IMR-90 (cell line): ENCODE measurements at regions not wholly inside any gene's neighbourhood (a gene's known extent, or its start where the extent isn't known, plus 50 kb on each side); places are given as distances from the start of the nearest gene placed in this dataset.

ENCODE experiments used
- ATAC-seq: fragments of 200-7000 bp; cut with Tn5 transposase; 2 replicates; pipeline ENCODE4 v1.9.1; 2020; ENCODE audit warnings: low read depth, mild to moderate bottlenecking, moderate library complexity
- BruUV-seq: library from RNA; stranded (reverse); fragments of 400-500 nt; replicated peaks from 2 replicates; lab custom pipeline; 2021; lab: Mats Ljungman, UMichigan
- CTCF ChIA-PET: fragments of 300-600 bp; formaldehyde crosslinking; extraction: SDS; loops from one replicate; lab custom pipeline; 2021; ENCODE audit warnings: antibody characterized with exemption; lab: Yijun Ruan, JAX
- POLR2A ChIA-PET: fragments of 300-600 bp; sonication (Branson Sonifier 250); formaldehyde crosslinking; loops from one replicate; lab custom pipeline; 2022; ENCODE audit warnings: antibody characterized with exemption; ENCODE audit not compliant: unreplicated experiment; lab: Charles Lee
- DNase-seq: peaks from one replicate; pipeline ENCODE4 v3.0.0; 2013
- H2AFZ ChIP-seq: replicated peaks from 2 replicates; pipeline ENCODE3; 2013; ENCODE audit warnings: low read length, mild to moderate bottlenecking; ENCODE audit not compliant: poor library complexity
- H2AK5ac ChIP-seq: 2 replicates; pipeline ENCODE4 v1.6.1; 2013; ENCODE audit warnings: low read depth, low read length, inconsistent platforms
- H2AK9ac ChIP-seq: replicated peaks from 2 replicates; pipeline ENCODE3; 2013; ENCODE audit warnings: mild to moderate bottlenecking, low read depth, low read length, moderate library complexity; ENCODE audit not compliant: poor library complexity
- H2BK120ac ChIP-seq: 2 replicates; pipeline ENCODE4 v1.6.1; 2013; ENCODE audit warnings: low read depth, low read length, inconsistent platforms
- H2BK15ac ChIP-seq: 3 replicates; pipeline ENCODE4 v1.6.1; 2013; ENCODE audit warnings: low read depth, low read length, inconsistent platforms
- H2BK20ac ChIP-seq: 2 replicates; pipeline ENCODE4 v1.6.1; 2013; ENCODE audit warnings: low read depth, mild to moderate bottlenecking, inconsistent platforms, low read length, moderate library complexity
- H2BK5ac ChIP-seq: 2 replicates; pipeline ENCODE4 v1.6.1; 2013; ENCODE audit warnings: mild to moderate bottlenecking, low read depth, low read length, inconsistent platforms; ENCODE audit not compliant: poor library complexity, severe bottlenecking
- H3K14ac ChIP-seq: replicated peaks from 2 replicates; pipeline ENCODE4 v1.6.1; 2013; ENCODE audit warnings: low read depth, low read length, inconsistent platforms
- H3K18ac ChIP-seq: 2 replicates; pipeline ENCODE4 v1.6.1; 2013; ENCODE audit warnings: low read depth, low read length, control low read depth
- H3K23ac ChIP-seq: 2 replicates; pipeline ENCODE4 v1.6.1; 2013; ENCODE audit warnings: low read depth, low read length, inconsistent platforms
- H3K27ac ChIP-seq: 2 replicates; pipeline ENCODE4 v1.5.1; 2013; ENCODE audit warnings: mild to moderate bottlenecking, control low read depth, low read length; ENCODE audit not compliant: insufficient read depth
- H3K27me3 ChIP-seq: 2 replicates; pipeline ENCODE4 v1.6.1; 2013; ENCODE audit warnings: low read length; ENCODE audit not compliant: control insufficient read depth, insufficient read depth
- H3K36me3 ChIP-seq: 2 replicates; pipeline ENCODE4 v1.6.1; 2013; ENCODE audit warnings: low read length, mixed read lengths; ENCODE audit not compliant: control insufficient read depth, insufficient read depth
- H3K4ac ChIP-seq: 2 replicates; pipeline ENCODE4 v1.6.1; 2013; ENCODE audit warnings: low read depth, low read length, inconsistent platforms
- H3K4me1 ChIP-seq: 2 replicates; pipeline ENCODE4 v1.6.1; 2013; ENCODE audit warnings: low read length, mixed read lengths; ENCODE audit not compliant: control insufficient read depth, insufficient read depth
- H3K4me2 ChIP-seq: 2 replicates; pipeline ENCODE4 v1.6.1; 2013; ENCODE audit warnings: low read depth, mild to moderate bottlenecking, control low read depth, low read length, moderate library complexity
- H3K4me3 ChIP-seq: 2 replicates; pipeline ENCODE4 v1.5.1; 2013; ENCODE audit warnings: low read depth, mild to moderate bottlenecking, control low read depth, low read length, moderate library complexity; ENCODE audit not compliant: insufficient read depth
- H3K56ac ChIP-seq: 2 replicates; pipeline ENCODE4 v1.6.1; 2013; ENCODE audit warnings: low read length, inconsistent platforms; ENCODE audit not compliant: insufficient read depth; ENCODE audit errors: extremely low read depth
- H3K79me1 ChIP-seq, 2 experiments: 2 replicates each; pipeline ENCODE4 v1.6.1; 2013; ENCODE audit warnings: low read length in 2 of 2, inconsistent platforms in 1 of 2, low read depth in 1 of 2
- H3K9ac ChIP-seq: 2 replicates; pipeline ENCODE4 v1.6.1; 2013; ENCODE audit warnings: low read depth, low read length, control low read depth
- H3K9me1 ChIP-seq: 2 replicates; pipeline ENCODE4 v1.6.1; 2013; ENCODE audit warnings: low read length, inconsistent platforms; ENCODE audit not compliant: insufficient read depth
- H3K9me3 ChIP-seq: 2 replicates; pipeline ENCODE4 v1.6.1; 2013; ENCODE audit warnings: low read length; ENCODE audit not compliant: control insufficient read depth, insufficient read depth
- H4K20me1 ChIP-seq: 2 replicates; pipeline ENCODE4 v1.6.1; 2013; ENCODE audit warnings: low read length, inconsistent platforms; ENCODE audit not compliant: insufficient read depth
- H4K5ac ChIP-seq: 2 replicates; pipeline ENCODE4 v1.6.1; 2013; ENCODE audit warnings: mild to moderate bottlenecking, low read depth, low read length, control low read depth
- H4K8ac ChIP-seq, 2 experiments: 2 replicates each; pipeline ENCODE4 v1.6.1; 2013; ENCODE audit warnings: low read depth in 2 of 2, low read length in 2 of 2, control low read depth in 1 of 2, inconsistent platforms in 1 of 2
- H4K91ac ChIP-seq: 2 replicates; pipeline ENCODE4 v1.6.1; 2013; ENCODE audit warnings: low read depth, low read length, inconsistent platforms; ENCODE audit not compliant: insufficient read depth
- BHLHE40 ChIP-seq: fragments of 150-350 bp; IDR thresholded peaks from 2 replicates; pipeline ENCODE4 v1.6.1; 2016; ENCODE audit warnings: mild to moderate bottlenecking, low read depth, low read length
- CHD1 ChIP-seq: IDR thresholded peaks from 2 replicates; pipeline ENCODE4 v1.6.1; 2012; ENCODE audit warnings: low read depth, low read length, improper control_type of control experiment
- CTCF ChIP-seq: conservative IDR thresholded peaks from 2 replicates; pipeline ENCODE4 v1.5.1; 2012; ENCODE audit warnings: mild to moderate bottlenecking, low read depth, low read length, improper control_type of control experiment
- ELK1 ChIP-seq: fragments of 150-350 bp; IDR thresholded peaks from 2 replicates; pipeline ENCODE4 v1.6.1; 2016; ENCODE audit warnings: low read depth, mild to moderate bottlenecking, low read length, moderate library complexity, borderline replicate concordance
- MAZ ChIP-seq: IDR thresholded peaks from 2 replicates; pipeline ENCODE4 v1.6.1; 2012; ENCODE audit warnings: low read depth, mild to moderate bottlenecking, low read length, improper control_type of control experiment, moderate library complexity, borderline replicate concordance
- MXI1 ChIP-seq: IDR thresholded peaks from 2 replicates; pipeline ENCODE4 v1.6.1; 2012; ENCODE audit warnings: low read depth, mild to moderate bottlenecking, low read length, moderate library complexity, borderline replicate concordance
- RCOR1 ChIP-seq: IDR thresholded peaks from 2 replicates; pipeline ENCODE4 v1.6.1; 2012; ENCODE audit warnings: mild to moderate bottlenecking, low read length, improper control_type of control experiment; ENCODE audit not compliant: insufficient replicate concordance
- RFX5 ChIP-seq: IDR thresholded peaks from 2 replicates; pipeline ENCODE4 v1.8.0; 2012; ENCODE audit warnings: low read depth, mild to moderate bottlenecking, low read length, moderate library complexity
- SMC3 ChIP-seq: fragments of 150-350 bp; IDR thresholded peaks from 2 replicates; pipeline ENCODE4 v1.6.1; 2016; ENCODE audit warnings: low read depth, mild to moderate bottlenecking, antibody characterized with exemption, low read length, moderate library complexity
- WGBS, 2 experiments: methylation state at CpG; one replicate each; pipeline versions ENCODE4 v1.1.5 to v1.1.7; 2013; ENCODE audit warnings: missing lambda C conversion rate in 2 of 2; ENCODE audit not compliant: insufficient read length in 1 of 2; ENCODE audit errors: extremely low coverage in 2 of 2; 5-methylcytosine and 5-hydroxymethylcytosine counted together
- dilution Hi-C: fragments of 300-500 bp; cut with HindIII; formaldehyde crosslinking; loops from one replicate; pipeline ENCODE4 v1.14.3; 2018; ENCODE audit warnings: low sequenced_read_pairs; ENCODE audit not compliant: unreplicated experiment
- in situ Hi-C: fragments of 300-500 bp; cut with MboI; formaldehyde crosslinking; loops from 3 replicates; pipeline ENCODE4 v1.14.3; 2019; ENCODE audit warnings: low sequenced_read_pairs, inconsistent platforms, mixed read lengths
- intact Hi-C: fragments of 100-400 bp; cut with micrococcal nuclease; formaldehyde crosslinking; loops from 2 replicates; pipeline ENCODE4 v1.10.0; 2022

- no peak overlapping the region for H3K4me2 ChIP-seq
- H3K4ac ChIP-seq = no peak overlapping the region
- no peak overlapping the region for H2AK9ac ChIP-seq
Observed at GRCh38 chr9:87831159-87831558, 51.5 kb upstream of the SPATA31E1 start.

More at GRCh38 chr9:87831159-87831558, 51.5 kb upstream of the SPATA31E1 start:
- H3K36me3 ChIP-seq = no peaks in the 10 kb centered on the region
- ChIA-PET CTCF (no interaction called here), POLR2A (no interaction called here)
- no peak overlapping the region for H3K56ac ChIP-seq
- no peak overlapping the region for H2BK5ac ChIP-seq
- H3K9me3 ChIP-seq = no peaks in the 10 kb centered on the region
- no TSS peak for BruUV-seq
- WGBS, 2 experiments = no CpG with 5 or more reads among the region's 1 CpG
- no peak for ATAC-seq
- no peak overlapping the region for H3K23ac ChIP-seq
- in situ Hi-C loops = no loop called here
- no peaks in the 10 kb centered on the region for H3K4me1 ChIP-seq
- H3K27me3 ChIP-seq = peaks cover 8% of the 10 kb centered on the region
- H2AK5ac ChIP-seq = no peak overlapping the region
- H4K8ac ChIP-seq = no peak overlapping the region
- H4K20me1 ChIP-seq = no peaks in the 10 kb centered on the region
- H3K9me1 ChIP-seq = no peaks in the 10 kb centered on the region; the same call in 1 of the 2 replicates
- intact Hi-C loops = no loop called here
- H3K9ac ChIP-seq = no peak overlapping the region
- no peak for TF ChIP-seq RCOR1
- no peak for TF ChIP-seq RFX5
- TF ChIP-seq SMC3 = no peak
- no peak for TF ChIP-seq BHLHE40
- no peak for TF ChIP-seq MXI1
- TF ChIP-seq CHD1 = no peak
- TF ChIP-seq CTCF = no peak
- TF ChIP-seq MAZ = no peak
- TF ChIP-seq ELK1 = no peak
- H2BK20ac ChIP-seq = no peak overlapping the region
- no peak overlapping the region for H4K91ac ChIP-seq
- no peaks in the 10 kb centered on the region for H3K79me1 ChIP-seq
- H2BK120ac ChIP-seq = no peak overlapping the region
- no peak overlapping the region for H3K4me3 ChIP-seq
- DNase-seq = no peak
- H4K5ac ChIP-seq = no peak overlapping the region
- H3K27ac ChIP-seq = no peak overlapping the region
- dilution Hi-C loops = no loop called here
- no peak overlapping the region for H2BK15ac ChIP-seq
- no peak overlapping the region for H3K14ac ChIP-seq
- H3K18ac ChIP-seq = no peak overlapping the region
- no peak overlapping the region for H2AFZ ChIP-seq
